Right lobe of liver (tissue), 4 donors: ENCODE measurements at regions not wholly inside any gene's neighbourhood (a gene's known extent, or its start where the extent isn't known, plus 50 kb on each side); places are given as distances from the start of the nearest gene placed in this dataset.

Experiments
- POLR2A ChIP-seq: fragments of 450-650 bp; IDR thresholded peaks from one replicate; pipeline ENCODE4 v1.6.1; 2017; ENCODE audit warnings: antibody characterized with exemption, mild to moderate bottlenecking
- TF ChIP-seq, protein P1 (sequence below), 4 donors: fragments of 200-600 bp in 3 of 4; fragments of 450-650 bp in 1 of 4; IDR thresholded peaks; one replicate each; pipeline versions ENCODE4 v1.5.1 to v1.8.0; 2016 to 2022; ENCODE audit warnings: antibody characterized with exemption in 4 of 4, mild to moderate bottlenecking in 2 of 4
- donor health status: DM: no; HTN: no; CAD: no.
- donor health status: DM: no; HTN: no; CAD: no.
- donor health status: DM: no; HTN: yes; CAD: no.

DNA sequence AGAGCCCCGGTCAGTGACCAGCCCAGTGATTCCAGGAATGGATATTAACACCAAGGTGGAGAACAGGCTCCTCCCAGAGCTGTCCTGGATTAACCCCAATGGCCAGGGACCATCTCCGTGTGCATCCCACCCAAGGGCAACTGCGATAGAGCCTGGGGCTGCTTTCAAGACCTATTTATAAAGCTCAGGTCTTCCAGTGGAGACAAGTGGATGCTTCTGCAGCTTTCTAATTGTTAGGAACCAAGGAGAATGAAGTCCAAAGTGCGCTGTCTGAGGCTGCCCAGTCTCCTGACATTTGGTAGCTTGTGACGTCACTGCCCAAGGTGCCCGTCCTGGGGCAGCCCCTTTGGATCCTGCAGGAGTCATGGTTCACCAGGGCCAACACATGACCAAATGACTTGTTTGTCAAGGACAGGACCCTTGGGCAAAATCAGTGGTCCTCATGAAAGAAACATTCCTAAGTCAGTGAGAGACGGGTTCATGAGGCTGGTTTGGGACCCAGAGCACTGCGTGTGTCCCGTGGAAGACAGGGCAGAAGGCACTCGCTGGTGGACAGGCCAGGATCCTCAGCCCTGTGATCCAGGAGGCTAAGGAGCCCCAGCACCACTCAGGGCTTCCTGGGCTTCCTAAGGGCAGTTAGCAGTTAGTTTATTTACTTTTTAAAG, 174.9 kb downstream of the ANKRD60 start:
- TF ChIP-seq, protein P1, sequence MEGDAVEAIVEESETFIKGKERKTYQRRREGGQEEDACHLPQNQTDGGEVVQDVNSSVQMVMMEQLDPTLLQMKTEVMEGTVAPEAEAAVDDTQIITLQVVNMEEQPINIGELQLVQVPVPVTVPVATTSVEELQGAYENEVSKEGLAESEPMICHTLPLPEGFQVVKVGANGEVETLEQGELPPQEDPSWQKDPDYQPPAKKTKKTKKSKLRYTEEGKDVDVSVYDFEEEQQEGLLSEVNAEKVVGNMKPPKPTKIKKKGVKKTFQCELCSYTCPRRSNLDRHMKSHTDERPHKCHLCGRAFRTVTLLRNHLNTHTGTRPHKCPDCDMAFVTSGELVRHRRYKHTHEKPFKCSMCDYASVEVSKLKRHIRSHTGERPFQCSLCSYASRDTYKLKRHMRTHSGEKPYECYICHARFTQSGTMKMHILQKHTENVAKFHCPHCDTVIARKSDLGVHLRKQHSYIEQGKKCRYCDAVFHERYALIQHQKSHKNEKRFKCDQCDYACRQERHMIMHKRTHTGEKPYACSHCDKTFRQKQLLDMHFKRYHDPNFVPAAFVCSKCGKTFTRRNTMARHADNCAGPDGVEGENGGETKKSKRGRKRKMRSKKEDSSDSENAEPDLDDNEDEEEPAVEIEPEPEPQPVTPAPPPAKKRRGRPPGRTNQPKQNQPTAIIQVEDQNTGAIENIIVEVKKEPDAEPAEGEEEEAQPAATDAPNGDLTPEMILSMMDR (IDR thresholded peaks at IDR 0.05): no peak
- no peak for TF ChIP-seq POLR2A
